Peyer's patch (tissue), 4 donors: ENCODE measurements at regions not wholly inside any gene's neighbourhood (a gene's known extent, or its start where the extent isn't known, plus 50 kb on each side); places are given as distances from the start of the nearest gene placed in this dataset.

Experiments used
- DNase-seq, 3 donors: peaks; one replicate each; pipeline ENCODE4 v3.0.0-alpha.2; 2017 to 2019
- H3K27ac ChIP-seq, 4 donors: fragments of 200-600 bp; sonication (generic); one replicate each; pipeline ENCODE4 v1.5.1; 2016 to 2019
- H3K27me3 ChIP-seq, 2 donors: fragments of 200-600 bp; sonication (generic); one replicate each; pipeline ENCODE4 v1.5.1; 2019
- H3K36me3 ChIP-seq, 3 donors: fragments of 200-600 bp; sonication (generic); one replicate each; pipeline ENCODE4 v1.5.1; 2016 to 2019
- H3K4me1 ChIP-seq, 4 donors: fragments of 200-600 bp; sonication (generic); one replicate each; pipeline ENCODE4 v1.5.1; 2016 to 2019
- H3K4me3 ChIP-seq, 4 donors: fragments of 200-600 bp; sonication (generic); 1 replicate in 3 of 4; 2 replicates in 1 of 4; pipeline ENCODE4 v1.5.1; 2016 to 2019; ENCODE audit warnings: mild to moderate bottlenecking in 1 of 4
- H3K9me3 ChIP-seq, 4 donors: fragments of 200-600 bp; sonication (generic); one replicate each; pipeline ENCODE4 v1.5.1; 2016 to 2019; ENCODE audit warnings: mild to moderate bottlenecking in 1 of 4
- CTCF ChIP-seq, 6 experiments: fragments of 450-650 bp in 4 of 6; fragments of 200-600 bp in 2 of 6; sonication (generic) in 1 of 6; IDR thresholded peaks; one replicate each; pipeline ENCODE4 v1.5.1; 2017 to 2019; ENCODE audit warnings: antibody characterized with exemption in 6 of 6, mild to moderate bottlenecking in 3 of 6, moderate library complexity in 1 of 6
- POLR2A ChIP-seq, 2 donors: fragments of 450-650 bp; IDR thresholded peaks; one replicate each; pipeline ENCODE4 v1.5.1; 2017; ENCODE audit warnings: antibody characterized with exemption in 2 of 2, mild to moderate bottlenecking in 2 of 2, moderate library complexity in 2 of 2

- Histone ChIP-seq H3K36me3 (no peaks in the 10 kb centered on the region), H3K4me3 (no peak overlapping the region), H3K9me3 (no peaks in the 10 kb centered on the region), H3K4me1 (peaks cover 0 to 5% (median 0%) of the 10 kb centered on the region in 4 donors), H3K27me3 (no peaks in the 10 kb centered on the region), H3K27ac (no peak overlapping the region)
- TF ChIP-seq POLR2A (IDR thresholded peaks at IDR 0.05) (no peak), CTCF (IDR thresholded peaks at IDR 0.05) (no peak)
- no peak for DNase-seq
These were observed 228.1 kb upstream of the DAPK1 start for GRCh38 chr9:87269296-87270176.

GRCh38 chr9:87270221-87270847 lies 227.3 kb upstream of the DAPK1 start:
- no peaks in the 10 kb centered on the region for H3K9me3 ChIP-seq
- H3K4me1 ChIP-seq, result peaks cover 0 to 5% (median 0%) of the 10 kb centered on the region in 4 donors
- no peaks in the 10 kb centered on the region for H3K27me3 ChIP-seq
- H3K27ac ChIP-seq, result no peak overlapping the region
- H3K4me3 ChIP-seq, result no peak overlapping the region
- DNase-seq, result no peak
- no peak for TF ChIP-seq CTCF (IDR thresholded peaks at IDR 0.05)
- no peak for TF ChIP-seq POLR2A (IDR thresholded peaks at IDR 0.05)
- H3K36me3 ChIP-seq, result no peaks in the 10 kb centered on the region

GRCh38 chr9:87270848-87271234 lies 226.8 kb upstream of the DAPK1 start:
- no peaks in the 10 kb centered on the region for H3K36me3 ChIP-seq
- H3K27me3 ChIP-seq, result no peaks in the 10 kb centered on the region
- H3K9me3 ChIP-seq, result no peaks in the 10 kb centered on the region
- no peak overlapping the region for H3K4me3 ChIP-seq
- no peak overlapping the region for H3K27ac ChIP-seq
- TF ChIP-seq POLR2A (IDR thresholded peaks at IDR 0.05), result no peak
- no peak for TF ChIP-seq CTCF (IDR thresholded peaks at IDR 0.05)
- H3K4me1 ChIP-seq, result peaks cover 0 to 5% (median 0%) of the 10 kb centered on the region in 4 donors
- no peak for DNase-seq

- Histone ChIP-seq H3K4me1 (peaks cover 0 to 5% (median 0%) of the 10 kb centered on the region in 4 donors), H3K4me3 (no peak overlapping the region), H3K36me3 (no peaks in the 10 kb centered on the region), H3K27me3 (no peaks in the 10 kb centered on the region), H3K27ac (no peak overlapping the region), H3K9me3 (no peaks in the 10 kb centered on the region)
- TF ChIP-seq POLR2A (IDR thresholded peaks at IDR 0.05) (no peak), CTCF (IDR thresholded peaks at IDR 0.05) (no peak)
- DNase-seq, result no peak
These were observed 225.8 kb upstream of the DAPK1 start for GRCh38 chr9:87271696-87272477.

- Histone ChIP-seq H3K27me3 (no peaks in the 10 kb centered on the region), H3K36me3 (no peaks in the 10 kb centered on the region), H3K9me3 (no peaks in the 10 kb centered on the region), H3K4me3 (no peak overlapping the region), H3K27ac (no peak overlapping the region), H3K4me1 (peaks cover 0 to 5% (median 0%) of the 10 kb centered on the region in 4 donors)
- TF ChIP-seq CTCF (IDR thresholded peaks at IDR 0.05) (no peak), POLR2A (IDR thresholded peaks at IDR 0.05) (no peak)
- no peak for DNase-seq
These were observed 222.5 kb upstream of the DAPK1 start for GRCh38 chr9:87275047-87275725.
